Muscle of back (tissue), 3 donors: ENCODE measurements at regions not wholly inside any gene's neighbourhood (a gene's known extent, or its start where the extent isn't known, plus 50 kb on each side); places are given as distances from the start of the nearest gene placed in this dataset.
"Not testable (repeated sequence)": the region's sequence is repeated elsewhere in the genome, so short reads cannot be mapped to it uniquely, and the experiment has no call there.

Experiments used
- DNase-seq, 3 donors: peaks; one replicate each; pipeline versions ENCODE4 v3.0.0 to v3.0.0-alpha.2; 2013

DNA sequence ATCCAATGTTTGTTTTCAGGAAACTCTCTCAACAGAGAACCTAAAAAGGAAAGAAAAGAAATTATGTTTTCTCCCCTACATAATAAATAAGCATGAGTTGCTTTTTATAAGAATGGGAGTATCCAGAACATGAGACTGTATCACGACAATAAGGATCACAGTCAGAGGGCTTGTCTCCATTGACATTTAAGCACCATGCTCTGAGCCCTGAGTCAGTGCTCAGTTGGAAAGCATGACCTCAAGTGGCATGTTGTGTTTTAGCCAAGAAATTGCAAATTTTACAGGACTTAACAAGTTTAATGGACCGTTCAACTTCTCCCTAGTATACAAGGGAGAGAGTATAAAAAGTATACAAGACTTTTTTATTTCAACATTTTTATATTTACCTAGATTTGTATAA is 431.6 kb downstream of the GJA1 start:
- DNase-seq: no peak

DNA sequence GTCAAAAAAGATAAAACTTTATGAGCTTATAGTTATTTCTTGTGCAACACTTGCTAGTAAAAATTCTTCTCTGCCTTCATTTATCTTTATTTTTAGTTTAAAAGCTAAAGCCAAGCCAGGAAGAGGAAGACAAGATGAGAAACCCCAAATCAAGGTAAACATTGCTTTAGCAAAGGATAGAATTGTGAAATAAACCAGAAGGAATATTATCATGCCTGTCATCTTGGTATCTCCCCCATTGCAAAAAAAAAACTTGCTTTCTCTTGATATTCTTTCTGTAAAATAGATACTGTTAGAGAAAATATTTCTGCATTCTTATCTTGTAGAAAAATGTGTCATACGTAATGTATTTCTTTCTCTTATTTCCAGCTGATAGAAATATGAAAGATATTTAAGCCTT is 432.8 kb downstream of the GJA1 start:
- no peak for DNase-seq

DNA sequence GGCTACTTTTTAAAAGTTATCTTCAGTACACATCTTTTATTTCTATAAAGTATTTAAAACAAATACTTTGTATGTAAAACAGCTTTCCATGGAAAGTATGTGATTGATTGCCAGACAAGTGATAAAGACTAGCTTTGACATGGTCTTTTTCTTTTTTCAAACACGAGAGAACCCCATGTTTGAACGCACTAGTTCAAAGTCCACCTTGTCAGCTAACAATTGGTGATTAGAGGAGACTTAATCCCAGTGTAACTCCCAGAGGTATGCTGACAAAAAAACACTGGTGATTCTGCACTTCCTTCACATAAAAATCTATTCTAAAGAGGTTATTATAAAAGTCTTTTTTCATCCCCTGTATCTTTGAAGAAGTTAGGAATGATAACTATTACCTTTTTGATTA is 438.1 kb downstream of the GJA1 start:
- DNase-seq: no peak

- DNase-seq: no peak
Measured at GRCh38 chr6:121876721-121877120, 441.3 kb downstream of the GJA1 start.

- DNase-seq: peak in 2 of 3 donors; percentile 58 to 67
Measured at GRCh38 chr6:121879149-121879548, 443.7 kb downstream of the GJA1 start.

DNA sequence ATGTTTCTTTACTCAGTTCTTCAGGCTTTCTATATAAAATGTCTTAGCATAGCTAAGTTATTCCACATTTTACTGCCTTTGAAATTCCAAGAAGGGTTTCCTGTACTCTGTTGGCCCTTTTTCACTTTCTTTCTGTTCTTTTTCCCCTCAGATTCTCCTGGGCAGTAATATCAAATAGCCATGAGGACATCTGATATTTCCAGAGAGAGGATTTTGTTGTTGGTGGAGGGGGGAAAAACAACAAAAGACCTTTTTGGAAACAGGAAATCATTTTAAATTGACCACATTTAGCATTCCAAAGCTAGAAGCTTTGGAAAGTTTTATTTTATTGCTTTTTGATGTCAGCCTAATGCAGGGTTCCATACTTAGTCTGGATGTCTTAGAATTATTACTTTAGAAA is 445.4 kb downstream of the GJA1 start:
- peak in 1 of 3 donors; percentile 74 for DNase-seq

DNA sequence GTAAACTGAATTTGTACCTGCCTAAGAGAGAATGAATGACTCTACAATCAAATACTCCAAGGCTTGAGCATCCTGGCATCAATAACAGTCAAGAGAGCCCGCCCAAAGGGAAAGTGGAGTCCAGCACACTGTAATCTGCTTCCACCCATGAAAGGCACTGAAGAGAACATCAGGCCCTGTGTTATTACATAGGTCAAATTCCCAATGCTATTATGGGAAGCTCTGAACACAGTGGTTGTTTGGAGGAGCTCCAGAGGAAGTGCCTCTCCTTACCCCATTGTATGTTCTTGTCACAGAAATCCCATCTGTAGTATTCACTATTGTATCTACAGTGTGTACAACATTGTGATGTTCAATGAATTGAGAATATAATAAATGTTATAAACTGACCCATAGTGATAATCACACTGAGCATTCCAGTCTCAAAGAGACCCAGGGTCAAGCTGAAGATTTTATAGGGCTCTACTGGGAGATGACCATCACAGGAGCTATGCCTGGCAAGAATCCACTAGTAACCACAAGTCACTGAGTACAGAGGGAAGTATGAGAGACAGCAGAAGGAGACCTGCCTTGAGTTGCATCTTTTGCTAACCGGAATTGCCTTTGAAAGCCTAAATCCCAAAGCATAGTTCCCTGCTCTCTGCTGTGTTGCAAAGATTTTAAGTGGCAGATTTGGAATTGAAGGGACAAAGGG is 446.7 kb downstream of the GJA1 start:
- DNase-seq: peak in 1 of 3 donors; percentile 59

GRCh38 chr6:121884091-121884490 is 448.6 kb downstream of the GJA1 start:
- peak; percentile 23 to 69 (median 33) for DNase-seq

- no peak for DNase-seq
Measured at GRCh38 chr6:121884620-121885019, 449.2 kb downstream of the GJA1 start.

GRCh38 chr6:121885399-121886152 is 450.1 kb downstream of the GJA1 start:
- no peak for DNase-seq

DNA sequence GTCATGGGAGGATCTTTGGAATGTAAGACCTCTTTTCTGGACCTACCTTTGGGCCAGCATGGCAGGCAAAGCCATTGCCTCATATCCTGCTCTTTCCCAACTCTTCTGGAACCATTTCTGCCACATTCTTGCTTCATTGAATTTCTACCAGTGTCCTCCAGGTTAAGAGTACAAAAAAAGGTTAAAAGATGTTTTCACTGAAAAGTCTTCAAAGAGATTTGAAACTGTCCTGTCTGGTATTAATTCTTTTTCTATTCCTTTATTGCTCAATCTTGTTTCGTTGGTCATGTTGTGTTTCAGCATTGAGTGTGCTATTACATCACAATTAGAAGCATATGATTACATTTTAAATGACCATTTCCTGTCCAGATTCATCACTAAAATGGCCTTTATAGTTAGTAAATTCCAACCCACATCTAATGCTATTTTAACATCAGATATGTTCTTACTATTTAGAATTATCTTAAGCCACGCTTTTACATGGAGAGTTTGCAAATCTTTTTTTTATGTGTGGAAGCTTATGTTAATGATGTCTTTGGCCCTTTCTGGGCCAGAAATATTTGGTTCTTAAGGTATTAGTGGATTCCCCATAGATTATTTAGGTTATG is 450.9 kb downstream of the GJA1 start:
- DNase-seq: no peak

DNA sequence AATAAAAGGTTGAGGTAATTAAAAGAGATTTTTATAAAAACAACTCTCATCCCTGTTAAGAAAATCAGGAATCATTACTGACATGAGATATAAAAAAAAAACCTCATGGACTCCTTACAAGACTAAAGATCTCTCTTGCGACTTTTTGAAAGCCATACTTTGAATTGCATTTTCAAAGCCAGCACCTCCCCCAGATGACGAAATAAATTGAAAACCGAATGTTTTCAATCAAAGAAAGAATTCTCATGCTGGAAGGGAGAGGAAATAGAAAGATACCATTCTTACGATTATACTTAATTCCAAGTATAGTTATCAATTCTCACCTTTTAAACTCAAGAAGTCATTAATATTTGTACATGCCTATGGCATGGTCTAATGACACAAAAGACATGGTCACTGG is 452.3 kb downstream of the GJA1 start:
- no peak for DNase-seq

DNA sequence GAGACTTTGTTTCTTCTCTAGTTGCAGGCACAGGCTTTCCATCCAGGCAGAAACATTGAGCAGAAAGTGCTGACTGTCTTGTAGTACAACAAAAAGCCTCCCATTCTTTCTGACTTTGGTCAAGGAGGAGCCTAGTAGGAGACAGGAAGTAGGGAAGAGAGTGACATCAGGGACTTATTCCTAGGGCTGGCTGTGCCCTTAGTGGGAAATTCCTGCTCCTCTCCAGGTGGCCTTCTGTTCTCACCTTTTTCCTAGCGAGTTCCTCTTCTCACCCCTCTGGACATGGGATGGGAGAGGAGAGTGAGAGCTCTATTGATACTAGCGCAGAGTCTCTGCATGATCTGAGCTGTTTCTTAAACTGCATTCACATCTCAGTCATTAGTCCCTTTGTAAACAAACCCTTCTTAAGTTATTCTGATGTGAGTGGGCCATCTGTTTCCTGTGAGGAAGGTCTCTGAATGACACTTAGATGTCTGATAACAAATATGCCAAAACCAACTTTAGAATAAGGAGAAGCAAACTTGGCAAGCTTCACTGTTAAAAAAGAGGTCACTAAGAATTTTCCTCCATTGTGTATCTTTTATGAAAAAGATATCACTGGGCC is 455.0 kb downstream of the GJA1 start:
- DNase-seq: no peak

GRCh38 chr6:121895731-121896130 is 460.3 kb downstream of the GJA1 start:
- DNase-seq: not testable (repeated sequence)

DNA sequence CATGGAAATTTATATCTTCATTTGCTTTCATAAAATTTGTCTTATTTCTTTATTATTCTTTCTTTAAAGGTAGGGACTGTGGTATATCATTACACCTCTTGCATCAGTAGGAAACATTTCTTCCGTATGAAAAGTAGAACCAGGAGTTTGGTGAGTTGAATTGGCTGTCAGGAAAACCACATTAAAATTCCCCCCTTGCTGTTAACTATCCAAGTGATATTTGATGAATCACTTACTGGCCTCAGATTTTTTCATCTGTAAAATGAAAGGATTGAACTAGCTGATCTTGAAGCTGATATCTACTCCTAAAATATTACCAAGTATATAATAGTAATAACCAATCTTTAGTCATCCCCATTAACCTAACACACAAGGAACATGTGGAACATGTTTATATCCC is 460.9 kb downstream of the GJA1 start:
- no peak for DNase-seq

DNA sequence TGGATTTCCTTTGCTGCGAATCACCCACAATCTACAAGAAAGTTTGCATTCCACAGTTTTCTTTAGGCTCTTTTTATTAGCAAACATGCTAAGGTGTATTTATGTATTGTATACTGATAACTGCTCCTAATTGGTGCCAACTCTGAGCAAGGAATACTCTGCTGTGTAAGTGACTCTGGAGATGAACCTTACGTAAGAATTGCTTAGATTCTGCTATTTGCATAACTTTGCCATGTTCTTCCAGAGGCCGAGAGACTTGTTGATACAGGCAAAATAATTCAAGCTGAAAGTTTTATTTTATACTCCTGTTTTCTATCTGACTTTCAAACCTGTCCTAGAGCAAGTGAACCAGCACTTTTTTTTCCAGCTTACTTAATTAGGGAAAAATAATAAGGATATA is 461.3 kb downstream of the GJA1 start:
- DNase-seq: no peak

- peak in 1 of 3 donors; percentile 25 for DNase-seq
Measured at GRCh38 chr6:121897337-121897760, 461.9 kb downstream of the GJA1 start.

DNA sequence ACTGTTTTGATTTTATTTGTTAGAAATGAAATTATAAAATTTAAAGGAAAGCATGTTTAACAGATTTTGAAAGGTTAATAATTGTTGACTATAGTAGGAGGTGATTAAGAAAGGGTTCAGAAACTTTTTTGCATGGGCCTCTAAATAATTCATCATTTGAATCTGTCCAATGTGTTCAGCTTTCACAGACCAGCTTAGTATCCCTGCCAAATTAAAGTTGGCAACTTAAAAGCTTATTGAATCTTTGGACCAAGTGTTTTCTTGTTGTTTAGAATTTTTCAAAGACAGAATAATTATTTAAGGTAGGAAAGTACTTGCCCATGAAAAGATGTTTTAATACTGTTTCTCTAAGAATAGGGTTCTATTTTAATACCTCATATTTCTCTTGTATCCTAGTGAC is 466.0 kb downstream of the GJA1 start:
- DNase-seq: no peak

DNA sequence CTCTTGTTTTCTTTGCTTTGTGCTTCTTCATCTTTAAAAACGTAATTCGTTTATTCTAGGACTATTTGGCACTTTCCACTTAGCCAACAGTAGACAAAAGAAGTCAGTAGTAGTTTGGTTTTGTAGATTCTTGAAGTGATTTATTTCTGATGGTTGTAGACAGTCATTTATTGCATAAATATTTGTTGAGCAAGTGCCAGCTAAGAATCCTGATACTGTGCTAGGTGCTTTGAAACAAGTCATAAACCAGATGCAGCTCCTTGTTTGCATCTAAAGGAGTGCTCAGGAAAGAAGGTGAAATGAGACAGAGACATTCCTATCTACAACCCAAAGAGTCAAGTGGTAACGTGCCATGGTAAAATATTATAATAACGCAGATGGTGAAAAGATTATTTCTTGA is 469.1 kb downstream of the GJA1 start:
- DNase-seq: no peak

DNA sequence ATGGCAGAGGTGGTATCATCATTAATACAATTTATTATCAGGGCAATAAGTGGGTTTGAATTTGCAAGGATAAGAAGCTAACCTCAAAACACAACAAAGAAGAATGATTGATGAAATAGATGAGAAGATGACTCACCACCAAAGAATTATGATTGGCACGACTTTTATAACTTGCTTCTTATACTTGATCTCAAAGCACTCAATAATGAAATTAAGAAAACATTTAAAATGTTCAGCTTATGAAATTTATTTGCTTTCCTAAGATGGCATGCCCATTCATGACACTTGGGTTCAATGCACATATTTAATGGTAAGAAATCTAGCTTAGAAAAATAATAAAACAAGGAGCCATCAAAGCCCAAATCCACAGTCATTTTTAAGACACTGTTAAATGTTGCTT is 477.5 kb downstream of the GJA1 start:
- DNase-seq: no peak

DNA sequence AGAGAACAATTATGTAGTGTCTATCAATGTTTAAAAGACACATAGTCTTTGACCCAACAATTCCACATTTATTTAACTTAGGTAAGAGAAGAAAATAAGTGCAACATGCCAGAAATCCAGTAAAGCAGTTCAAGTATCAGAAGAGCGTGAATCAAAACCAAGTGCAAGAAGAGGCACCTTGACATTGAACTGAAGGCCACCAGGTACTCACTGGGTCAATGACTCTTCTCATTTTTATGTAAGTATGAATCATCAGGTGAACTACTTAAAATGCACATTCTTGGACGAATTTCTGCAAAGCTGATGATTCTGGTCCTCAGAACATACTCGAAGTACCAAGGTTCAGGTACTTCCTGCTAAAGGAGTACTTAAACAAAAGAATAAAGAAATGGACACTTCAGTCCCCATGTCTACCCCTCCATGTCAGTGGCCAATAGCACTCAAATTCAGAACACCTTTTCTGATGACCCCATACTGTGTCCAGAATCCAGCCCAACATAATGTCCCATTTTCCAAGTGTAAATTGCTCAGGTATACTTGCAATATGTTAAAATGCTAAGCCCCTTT is 481.9 kb downstream of the GJA1 start:
- no peak for DNase-seq

GRCh38 chr6:121917834-121918559 is 481.5 kb upstream of the HSF2 start:
- DNase-seq: no peak
